HG02973 (cell line): ENCODE measurements at regions not wholly inside any gene's neighbourhood (a gene's known extent, or its start where the extent isn't known, plus 50 kb on each side); places are given as distances from the start of the nearest gene placed in this dataset.

Experiments
- ATAC-seq: cut with Tn5 transposase; IDR thresholded peaks from one replicate; pipeline ENCODE4 v1.9.1; 2021; ENCODE audit warnings: moderate library complexity; ENCODE audit not compliant: unreplicated experiment

DNA sequence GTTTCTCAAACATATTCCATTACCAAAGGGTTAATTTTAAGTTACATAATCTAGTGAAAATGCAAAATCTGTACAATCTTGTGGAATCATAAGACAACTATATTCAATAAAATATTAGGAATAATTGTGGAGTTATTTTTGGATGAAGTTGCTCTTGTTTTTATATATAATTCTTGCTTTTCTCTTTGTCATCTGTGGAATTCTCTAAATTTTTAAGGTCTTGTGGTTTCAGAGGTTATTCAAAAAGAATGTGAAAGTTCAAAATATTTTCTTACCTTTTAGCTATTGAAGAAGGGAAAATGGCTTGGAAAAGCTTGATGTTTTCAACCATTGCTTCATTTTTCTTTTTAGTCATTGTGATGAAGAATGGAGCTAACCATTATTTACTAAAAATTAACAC lies 552.1 kb downstream of the TFEC start:
- no peak for ATAC-seq

DNA sequence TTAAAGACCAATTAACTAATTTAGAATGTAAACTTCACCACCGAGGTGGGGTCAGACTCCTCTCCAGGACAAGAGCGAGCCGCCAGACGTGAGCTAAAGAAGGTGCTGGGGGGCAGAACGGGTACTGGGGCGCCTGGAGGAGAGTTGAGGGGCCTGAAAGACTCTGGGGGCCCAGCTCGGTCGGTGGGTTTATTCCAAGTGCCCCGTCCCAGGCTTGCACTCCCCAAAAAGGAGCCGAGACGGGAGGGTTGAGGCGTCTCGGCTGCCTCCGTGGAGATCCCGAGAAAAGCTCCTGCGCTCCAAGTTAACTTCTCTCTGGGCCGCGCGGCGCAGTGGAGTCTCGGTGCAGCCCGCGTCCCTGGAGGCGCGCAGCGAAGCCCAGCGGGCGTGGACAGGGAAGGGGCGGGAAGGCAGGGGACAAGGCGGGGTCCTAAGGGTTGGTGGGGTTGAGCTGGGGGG lies 553.3 kb downstream of the TFEC start:
- no peak for ATAC-seq

DNA sequence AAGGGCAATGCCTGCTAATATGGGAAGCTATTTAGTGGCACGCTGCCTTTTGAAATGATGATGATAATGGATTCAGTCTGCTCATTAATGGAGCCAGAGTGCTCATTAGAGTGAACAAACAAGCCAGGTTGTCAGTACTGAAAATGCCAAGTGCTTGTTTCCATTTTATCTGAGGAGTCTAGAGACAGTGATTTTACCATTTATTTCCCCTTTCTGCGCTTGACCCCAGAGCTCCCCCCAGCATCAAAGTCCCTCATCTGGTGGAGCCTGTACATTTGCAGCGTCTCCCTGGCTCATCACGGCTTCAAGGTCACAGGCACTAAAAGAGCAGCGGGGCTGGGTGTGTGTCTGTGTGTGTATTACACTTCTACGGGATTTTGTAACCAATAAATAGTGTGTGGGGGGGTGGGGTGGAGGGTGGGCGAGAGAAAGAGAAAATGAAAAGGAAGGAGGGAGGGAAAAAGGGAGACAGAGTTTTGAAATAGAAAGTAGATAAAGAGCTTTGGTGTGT lies 553.8 kb downstream of the TFEC start:
- no peak for ATAC-seq

- ATAC-seq, result no peak
Observed at GRCh38 chr7:115475761-115476385, 554.0 kb downstream of the MDFIC start.

GRCh38 chr7:115475206-115475605 lies 553.3 kb downstream of the MDFIC start:
- no peak for ATAC-seq

DNA sequence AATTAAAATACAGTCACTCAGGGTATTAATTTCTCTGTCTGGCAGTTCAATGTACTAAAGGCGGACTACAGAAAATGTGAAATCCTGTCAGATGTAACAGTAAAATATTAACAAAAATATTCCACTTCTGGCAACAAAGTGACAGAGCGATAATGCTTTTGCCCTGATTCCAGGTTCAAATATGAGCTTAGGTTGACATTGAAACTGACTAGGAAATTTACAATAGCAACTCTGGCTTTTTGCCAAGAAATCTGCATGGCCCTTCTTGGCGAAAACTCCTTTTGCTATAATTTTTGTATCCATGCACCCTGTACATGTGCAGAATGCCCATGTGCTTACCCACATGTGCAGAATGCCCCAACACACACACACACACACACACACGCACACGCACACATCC lies 552.2 kb downstream of the MDFIC start:
- ATAC-seq, result no peak

DNA sequence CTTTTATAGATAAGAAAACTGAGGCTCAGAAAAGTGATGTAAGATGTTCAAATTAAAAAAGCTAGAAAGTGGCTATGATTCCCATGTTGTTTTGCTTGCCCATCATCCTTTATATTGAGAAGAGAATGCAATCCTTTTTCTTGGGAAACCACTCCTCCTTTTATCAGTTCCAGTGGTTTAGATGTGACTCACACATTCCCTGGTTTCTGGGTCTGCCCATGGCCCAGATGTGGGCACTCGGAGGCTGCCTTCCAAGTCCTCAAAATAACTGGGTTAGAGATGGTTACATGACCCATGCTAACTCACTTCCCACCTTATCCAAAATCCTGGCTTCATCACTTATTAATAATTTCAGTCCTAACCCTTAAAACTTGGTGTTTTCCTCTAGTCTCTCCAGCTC lies 550.0 kb downstream of the MDFIC start:
- ATAC-seq, result no peak

DNA sequence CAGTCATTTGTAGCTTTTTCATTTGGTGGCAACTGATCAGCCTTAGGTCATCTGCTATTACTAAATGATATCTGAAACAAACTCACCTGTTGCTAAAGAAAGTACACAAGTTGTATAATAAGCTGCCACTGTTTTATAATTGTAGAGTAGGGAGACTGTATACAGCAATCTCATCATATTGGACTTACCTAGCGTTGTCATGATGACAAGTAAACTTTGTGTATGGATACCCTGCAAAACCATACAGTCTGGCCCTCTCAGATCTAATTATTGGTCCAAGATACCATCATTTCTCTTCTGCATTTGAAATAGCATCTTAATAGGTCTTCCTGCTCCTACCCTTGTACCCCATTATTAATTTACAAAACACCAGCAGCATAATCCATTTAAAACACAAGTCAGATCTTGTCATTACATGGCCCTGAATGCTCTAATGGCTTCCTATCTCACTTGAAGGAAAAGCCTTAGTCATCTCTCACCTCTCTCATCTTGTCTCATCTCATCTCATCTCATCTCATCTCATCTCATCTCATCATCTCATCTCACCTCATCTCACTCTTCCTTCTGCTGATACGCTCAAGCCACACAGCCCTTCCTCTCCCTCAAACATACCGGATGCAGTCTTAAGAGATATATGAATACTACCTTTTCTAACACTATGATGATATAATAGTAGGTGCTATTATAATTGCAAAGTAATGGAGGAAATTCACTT lies 540.6 kb downstream of the MDFIC start:
- ATAC-seq, result no peak

GRCh38 chr7:115449689-115450088 lies 527.8 kb downstream of the MDFIC start:
- no peak for ATAC-seq

- ATAC-seq, result no peak
Observed at GRCh38 chr7:115447495-115447894, 525.6 kb downstream of the MDFIC start.

DNA sequence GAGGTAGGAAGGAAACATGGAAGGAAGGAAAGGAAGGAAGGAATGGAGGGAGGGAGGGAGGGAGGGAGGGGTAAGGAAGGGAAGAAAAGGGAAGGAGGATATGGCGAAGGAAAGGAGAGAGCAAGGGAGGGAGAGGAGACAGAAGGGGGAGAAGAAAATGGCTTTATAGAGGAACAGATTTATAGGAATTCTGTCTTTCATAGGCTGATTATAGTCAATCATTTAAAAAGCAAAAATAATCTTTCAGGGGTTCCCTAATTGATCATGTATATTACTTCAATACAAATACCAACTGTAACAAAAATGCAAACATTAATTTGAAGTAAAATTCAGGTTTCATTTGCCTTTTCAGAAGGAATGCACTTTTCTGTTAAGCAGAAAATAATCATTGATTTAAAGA lies 519.1 kb downstream of the MDFIC start:
- no peak for ATAC-seq

DNA sequence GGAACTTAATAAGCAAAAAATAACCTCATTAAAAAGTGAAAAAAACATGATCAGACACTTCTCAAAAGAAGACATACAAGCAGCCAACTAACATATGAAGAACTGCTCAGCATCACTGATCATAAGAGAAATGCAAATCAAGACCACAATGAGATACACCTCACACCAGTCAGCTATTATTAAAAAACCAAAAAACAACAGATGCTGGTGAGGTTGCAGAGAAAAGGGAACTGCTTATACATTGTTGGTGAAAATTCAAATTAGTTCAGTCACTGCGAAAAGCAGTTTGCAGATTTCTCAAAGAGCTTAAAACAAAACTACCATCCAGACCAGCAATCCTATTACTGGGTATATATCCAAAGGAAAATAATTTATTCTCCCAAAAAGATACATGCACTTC lies 513.3 kb downstream of the MDFIC start:
- ATAC-seq, result peak; percentile 86

DNA sequence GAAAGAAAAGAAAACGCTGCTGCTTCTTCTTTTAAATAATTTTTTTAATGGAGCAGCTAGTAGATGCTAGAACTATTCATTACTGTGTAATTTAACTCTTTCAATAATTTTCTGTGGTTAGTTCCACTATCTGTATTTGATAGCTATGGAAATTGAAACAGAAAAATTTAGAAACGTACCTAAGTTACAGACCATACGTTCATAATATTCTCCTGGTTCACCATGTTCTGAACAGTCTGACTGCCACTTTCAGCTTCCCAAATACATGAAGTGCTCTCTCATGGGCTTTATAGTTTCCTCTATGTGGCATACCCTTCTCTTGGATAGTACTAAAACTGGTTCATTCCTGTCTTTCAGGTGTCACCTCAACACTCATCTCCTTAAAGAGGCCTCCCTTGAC lies 508.0 kb downstream of the MDFIC start:
- ATAC-seq, result no peak

GRCh38 chr7:115417662-115418061 lies 495.8 kb downstream of the MDFIC start:
- ATAC-seq, result no peak

- ATAC-seq, result peak; percentile 94
Observed at GRCh38 chr7:115410972-115411686, 489.2 kb downstream of the MDFIC start.

- peak; percentile 14 for ATAC-seq
Observed at GRCh38 chr7:115410434-115410820, 488.5 kb downstream of the MDFIC start.

GRCh38 chr7:115409682-115410433 lies 488.0 kb downstream of the MDFIC start:
- ATAC-seq, result no peak

DNA sequence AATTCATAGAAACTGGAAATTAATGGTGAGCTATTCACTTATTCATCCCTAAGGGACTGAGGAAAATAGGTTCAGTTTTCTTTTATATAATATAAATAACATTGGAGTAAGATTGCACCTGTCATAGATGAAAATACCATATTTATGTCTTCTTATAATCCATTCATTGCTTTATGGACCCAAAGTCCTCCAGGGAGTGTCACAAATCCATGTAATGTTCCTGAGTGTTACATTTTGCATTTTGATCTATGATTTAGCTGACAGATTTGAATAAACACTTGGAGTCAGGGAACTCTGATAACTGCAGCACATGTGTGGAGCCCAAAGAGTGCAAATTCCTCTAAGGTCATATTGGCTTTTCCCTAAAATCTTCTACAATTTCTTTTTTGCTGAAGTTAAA lies 484.3 kb downstream of the MDFIC start:
- no peak for ATAC-seq

DNA sequence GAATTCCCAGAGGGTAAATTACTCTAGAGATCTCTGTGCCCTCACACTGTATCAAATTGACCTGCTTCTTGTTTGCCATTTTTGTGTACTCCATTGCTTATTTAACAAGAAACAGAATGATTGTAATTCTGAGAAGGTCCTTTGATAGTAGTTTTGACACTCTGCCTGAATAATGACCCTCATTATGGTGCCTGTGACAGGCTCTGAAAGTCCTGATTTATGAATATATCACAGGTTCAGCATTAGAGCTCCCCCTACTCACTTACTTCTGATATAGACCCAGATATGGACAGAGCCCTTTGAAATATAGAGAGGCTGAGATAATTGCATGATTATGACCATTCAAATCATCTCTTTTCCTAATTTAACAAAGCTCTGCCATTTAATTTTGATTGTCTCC lies 465.2 kb downstream of the MDFIC start:
- ATAC-seq, result no peak

GRCh38 chr7:115379321-115379720 lies 457.4 kb downstream of the MDFIC start:
- no peak for ATAC-seq

- ATAC-seq, result no peak
Observed at GRCh38 chr7:115368998-115369397, 447.1 kb downstream of the MDFIC start.
